Activated T-cell treated with anti-CD3 and anti-CD28 coated beads, Interleukin-2, amount 50 U/mL, for 72 hours (primary cell): ENCODE measurements at regions not wholly inside any gene's neighbourhood (a gene's known extent, or its start where the extent isn't known, plus 50 kb on each side); places are given as distances from the start of the nearest gene placed in this dataset.
"Not testable (repeated sequence)": the region's sequence is repeated elsewhere in the genome, so short reads cannot be mapped to it uniquely, and the experiment has no call there.

ENCODE experiments used
- ATAC-seq, 2 donors: fragments of 150-1000 bp; cut with Tn5 transposase; replicated peaks in 1 of 2; 2 replicates each; pipeline ENCODE4 v1.10.0; 2021; ENCODE audit warnings: moderate library complexity in 2 of 2, mild to moderate bottlenecking in 1 of 2
- DNase-seq, 2 donors: peaks; one replicate each; pipeline ENCODE4 v3.0.0; 2021 to 2022; ENCODE audit warnings: mixed read lengths in 1 of 2
- H3K27ac Mint-ChIP-seq: one replicate; pipeline ENCODE4 v1.8.0; 2022; ENCODE audit warnings: mild to moderate bottlenecking, moderate library complexity, mixed read lengths
- H3K27me3 Mint-ChIP-seq: one replicate; pipeline ENCODE4 v1.8.0; 2022; ENCODE audit warnings: low read depth, mixed read lengths
- H3K36me3 Mint-ChIP-seq, 2 donors: one replicate each; pipeline ENCODE4 v1.8.0; 2022; ENCODE audit warnings: mixed read lengths in 2 of 2, mild to moderate bottlenecking in 1 of 2; ENCODE audit not compliant: insufficient read depth in 2 of 2
- H3K4me1 Mint-ChIP-seq: one replicate; pipeline ENCODE4 v1.8.0; 2022; ENCODE audit warnings: low read depth, mixed read lengths
- H3K4me3 Mint-ChIP-seq, 2 donors: one replicate each; pipeline ENCODE4 v1.8.0; 2022; ENCODE audit warnings: mild to moderate bottlenecking in 2 of 2, mixed read lengths in 2 of 2, moderate library complexity in 2 of 2
- H3K9me3 Mint-ChIP-seq, 2 donors: one replicate each; pipeline ENCODE4 v1.8.0; 2022; ENCODE audit warnings: mixed read lengths in 2 of 2

DNA sequence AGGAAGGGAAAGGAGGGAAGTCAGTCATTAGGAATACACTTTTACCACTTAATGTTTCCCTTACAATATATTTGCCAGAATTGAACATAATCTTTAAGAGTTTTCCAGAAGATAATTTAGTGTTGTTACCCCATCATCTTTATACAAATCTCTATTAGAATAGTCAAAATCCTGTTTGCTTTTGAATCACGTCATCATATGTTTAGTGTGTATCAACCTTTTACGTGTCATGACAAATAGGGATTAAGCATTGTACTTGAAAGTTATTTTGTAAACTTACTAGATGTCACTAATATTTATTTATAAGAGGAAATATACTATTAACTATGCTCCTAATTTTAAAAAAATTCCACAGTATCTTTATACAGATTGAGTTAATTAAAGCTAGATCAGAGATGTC lies 1899.5 kb downstream of the MAT2B start:
- DNase-seq (no peak), ATAC-seq (no peak)
- Mint-ChIP-seq H3K27ac (no peak overlapping the region), H3K4me1 (no peaks in the 10 kb centered on the region), H3K4me3 (no peak overlapping the region), H3K27me3 (no peaks in the 10 kb centered on the region), H3K36me3 (no peaks in the 10 kb centered on the region), H3K9me3 (peaks cover 4 to 8% of the 10 kb centered on the region in 2 donors)

DNA sequence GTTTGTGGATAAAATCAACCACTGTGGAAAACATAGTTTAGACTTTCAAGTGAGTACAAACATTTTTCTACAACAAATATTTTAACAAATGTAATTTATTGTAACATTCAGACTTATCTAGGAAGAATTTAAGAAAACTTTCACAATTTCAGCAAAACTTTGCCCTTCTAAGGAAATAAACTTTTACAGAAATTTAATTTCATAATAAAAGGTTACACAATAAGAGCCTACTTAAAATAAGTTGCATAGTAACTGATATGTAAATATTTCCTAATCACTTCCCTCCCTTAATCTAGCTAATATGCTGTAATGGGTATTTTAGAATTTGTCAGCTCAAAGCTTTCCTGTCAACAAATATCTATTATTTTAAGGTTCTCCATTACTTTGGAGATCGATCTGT lies 1899.9 kb downstream of the MAT2B start:
- no peaks in the 10 kb centered on the region for H3K4me1 Mint-ChIP-seq
- H3K27me3 Mint-ChIP-seq, result no peaks in the 10 kb centered on the region
- no peak for DNase-seq
- no peak overlapping the region for H3K27ac Mint-ChIP-seq
- peaks cover 4 to 8% of the 10 kb centered on the region in 2 donors for H3K9me3 Mint-ChIP-seq
- H3K36me3 Mint-ChIP-seq, result no peaks in the 10 kb centered on the region
- ATAC-seq, result no peak
- no peak overlapping the region for H3K4me3 Mint-ChIP-seq

DNA sequence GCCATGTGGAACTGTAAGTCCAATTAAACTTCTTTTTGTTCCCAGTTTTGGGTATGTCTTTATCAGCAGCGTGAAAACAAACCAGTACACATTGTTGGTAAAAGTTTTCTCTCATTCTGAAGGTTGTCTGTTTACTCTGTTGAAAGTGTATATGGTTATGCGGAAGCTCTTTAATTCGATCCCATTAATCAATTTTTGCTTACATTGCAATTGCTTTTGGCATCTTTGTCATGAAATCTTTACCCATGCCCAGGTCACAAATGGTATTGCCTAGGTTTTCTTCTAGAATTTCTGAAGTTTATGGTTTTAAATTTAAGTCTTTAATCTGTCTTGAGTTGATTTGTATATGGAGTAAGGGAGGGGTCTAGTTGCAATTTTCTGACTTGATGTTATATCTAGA lies 1901.9 kb downstream of the MAT2B start:
- Mint-ChIP-seq H3K4me1 (no peaks in the 10 kb centered on the region), H3K36me3 (no peaks in the 10 kb centered on the region), H3K4me3 (no peak overlapping the region), H3K9me3 (peaks cover 4 to 9% of the 10 kb centered on the region in 2 donors), H3K27ac (no peak overlapping the region), H3K27me3 (no peaks in the 10 kb centered on the region)
- no peak for DNase-seq
- ATAC-seq, result no peak

DNA sequence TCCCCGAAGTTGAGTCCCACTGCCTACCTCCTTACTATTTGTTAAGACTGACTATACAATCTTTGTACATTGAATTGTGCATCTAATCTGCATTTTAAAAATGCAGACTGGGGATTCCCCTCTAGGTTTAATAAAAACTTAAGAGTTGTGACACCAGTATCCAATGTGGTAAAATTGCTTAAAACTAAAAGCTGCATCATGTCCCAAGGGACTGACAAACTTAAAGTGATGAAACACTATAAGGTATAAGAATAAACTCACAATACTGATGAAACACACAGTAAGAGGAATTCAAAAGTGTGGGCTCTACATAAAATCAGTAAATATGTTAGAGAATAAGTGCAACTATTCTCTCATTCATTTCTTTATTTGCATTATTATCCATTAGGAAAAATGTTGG lies 1905.1 kb downstream of the MAT2B start:
- Mint-ChIP-seq H3K4me3 (no peak overlapping the region), H3K27me3 (no peaks in the 10 kb centered on the region), H3K9me3 (peaks cover 8 to 11% of the 10 kb centered on the region in 2 donors), H3K36me3 (no peaks in the 10 kb centered on the region), H3K4me1 (no peaks in the 10 kb centered on the region), H3K27ac (no peak overlapping the region)
- DNase-seq, result no peak
- ATAC-seq, result no peak

GRCh38 chr5:165411532-165411931 lies 1906.1 kb downstream of the MAT2B start:
- H3K27ac Mint-ChIP-seq, ATAC-seq, H3K36me3 Mint-ChIP-seq, H3K27me3 Mint-ChIP-seq, H3K4me1 Mint-ChIP-seq, DNase-seq, H3K4me3 Mint-ChIP-seq: not testable (repeated sequence)
- peaks cover 8 to 12% of the 10 kb centered on the region in 2 donors for H3K9me3 Mint-ChIP-seq

DNA sequence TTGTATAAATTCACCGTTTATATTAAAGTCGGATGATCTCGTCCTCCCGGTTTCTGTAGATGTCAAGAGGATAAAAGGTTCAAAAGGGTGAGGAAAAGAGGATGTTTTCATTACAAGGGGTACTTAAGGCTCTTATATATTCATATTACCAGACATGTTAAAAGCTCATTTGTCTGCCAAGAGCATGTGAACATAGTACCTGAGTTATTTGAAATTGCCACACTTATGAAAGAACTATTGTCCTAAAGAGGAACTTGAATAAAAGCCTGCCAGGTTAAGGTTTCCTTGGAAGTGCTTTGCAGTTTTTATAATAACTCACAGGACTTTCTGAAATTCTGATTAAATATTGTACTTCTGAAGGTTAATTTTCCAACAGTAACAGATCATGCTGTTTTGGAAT lies 1915.1 kb downstream of the MAT2B start:
- DNase-seq (no peak), ATAC-seq (no peak)
- Mint-ChIP-seq H3K4me1 (no peaks in the 10 kb centered on the region), H3K27me3 (no peaks in the 10 kb centered on the region), H3K9me3 (peaks cover 4% of the 10 kb centered on the region in 2 donors), H3K36me3 (no peaks in the 10 kb centered on the region), H3K27ac (no peak overlapping the region), H3K4me3 (no peak overlapping the region)

GRCh38 chr5:165423697-165424299 lies 1918.4 kb downstream of the MAT2B start:
- H3K27me3 Mint-ChIP-seq, result no peaks in the 10 kb centered on the region
- DNase-seq (no peak), ATAC-seq (no peak)
- H3K4me1 Mint-ChIP-seq, result no peaks in the 10 kb centered on the region
- no peak overlapping the region for H3K4me3 Mint-ChIP-seq
- H3K27ac Mint-ChIP-seq, result no peak overlapping the region
- no peaks in the 10 kb centered on the region for H3K36me3 Mint-ChIP-seq
- H3K9me3 Mint-ChIP-seq, result peaks cover 2% of the 10 kb centered on the region in 2 donors

DNA sequence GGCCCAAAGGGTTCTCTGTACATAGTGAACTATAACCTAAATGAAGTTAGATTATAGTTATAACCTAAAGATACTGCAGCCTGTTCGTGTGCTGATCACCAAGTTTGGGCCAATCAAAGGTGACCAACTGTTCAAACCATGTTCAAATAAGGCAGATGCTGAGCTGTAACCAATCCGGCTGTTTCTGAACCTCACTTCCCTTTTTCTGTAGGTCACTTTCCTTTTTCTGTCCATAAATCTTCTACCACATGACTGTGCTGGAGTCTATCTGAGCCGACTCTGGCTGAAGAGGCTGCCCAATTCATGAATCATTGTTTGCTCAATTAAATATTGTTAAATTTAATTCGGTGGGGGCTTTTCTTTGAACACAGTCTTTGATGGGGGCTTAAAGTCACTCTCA lies 1920.2 kb downstream of the MAT2B start:
- H3K36me3 Mint-ChIP-seq, result no peaks in the 10 kb centered on the region
- H3K27ac Mint-ChIP-seq, result no peak overlapping the region
- no peaks in the 10 kb centered on the region for H3K4me1 Mint-ChIP-seq
- H3K4me3 Mint-ChIP-seq, result no peak overlapping the region
- H3K9me3 Mint-ChIP-seq, result peaks cover 2 to 4% of the 10 kb centered on the region in 2 donors
- H3K27me3 Mint-ChIP-seq, result no peaks in the 10 kb centered on the region
- DNase-seq (no peak), ATAC-seq (no peak)

- ATAC-seq (no peak), DNase-seq (no peak)
- Mint-ChIP-seq H3K27me3 (no peaks in the 10 kb centered on the region), H3K36me3 (no peaks in the 10 kb centered on the region), H3K4me1 (no peaks in the 10 kb centered on the region), H3K27ac (no peak overlapping the region), H3K4me3 (no peak overlapping the region), H3K9me3 (peaks cover 3 to 9% of the 10 kb centered on the region in 2 donors)
Observed at GRCh38 chr5:165448753-165449152, 1943.3 kb downstream of the MAT2B start.

- H3K27ac Mint-ChIP-seq, result no peak overlapping the region
- ATAC-seq, result no peak
- no peaks in the 10 kb centered on the region for H3K36me3 Mint-ChIP-seq
- no peak for DNase-seq
- H3K4me3 Mint-ChIP-seq, result no peak overlapping the region
- no peaks in the 10 kb centered on the region for H3K4me1 Mint-ChIP-seq
- no peaks in the 10 kb centered on the region for H3K9me3 Mint-ChIP-seq
- H3K27me3 Mint-ChIP-seq, result no peaks in the 10 kb centered on the region
Observed at GRCh38 chr5:165457859-165458481, 1952.6 kb downstream of the MAT2B start.

DNA sequence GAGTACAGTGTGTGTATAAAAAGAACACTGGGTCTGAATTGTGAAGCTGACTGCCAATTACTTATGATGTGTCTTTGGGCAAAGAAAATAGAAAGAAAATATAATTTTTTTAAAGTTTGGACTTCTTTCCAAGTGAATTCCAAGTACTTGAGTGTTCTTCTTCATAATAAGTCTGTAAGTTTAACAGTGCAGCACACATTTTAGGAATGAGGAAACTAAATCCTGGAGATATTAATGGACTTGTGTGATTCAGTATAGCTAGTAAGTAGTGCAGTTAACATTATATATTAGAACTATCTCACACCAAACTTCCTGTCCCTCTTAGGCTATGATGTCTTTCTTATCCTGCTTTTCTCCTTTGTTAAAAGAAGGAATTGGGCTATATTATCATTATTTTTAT lies 1953.8 kb downstream of the MAT2B start:
- Mint-ChIP-seq H3K36me3 (peaks cover 0 to 1% of the 10 kb centered on the region in 2 donors), H3K27me3 (no peaks in the 10 kb centered on the region), H3K4me3 (no peak overlapping the region), H3K4me1 (no peaks in the 10 kb centered on the region), H3K9me3 (peaks cover 1 to 2% of the 10 kb centered on the region in 2 donors), H3K27ac (no peak overlapping the region)
- no peak for ATAC-seq
- DNase-seq, result no peak

DNA sequence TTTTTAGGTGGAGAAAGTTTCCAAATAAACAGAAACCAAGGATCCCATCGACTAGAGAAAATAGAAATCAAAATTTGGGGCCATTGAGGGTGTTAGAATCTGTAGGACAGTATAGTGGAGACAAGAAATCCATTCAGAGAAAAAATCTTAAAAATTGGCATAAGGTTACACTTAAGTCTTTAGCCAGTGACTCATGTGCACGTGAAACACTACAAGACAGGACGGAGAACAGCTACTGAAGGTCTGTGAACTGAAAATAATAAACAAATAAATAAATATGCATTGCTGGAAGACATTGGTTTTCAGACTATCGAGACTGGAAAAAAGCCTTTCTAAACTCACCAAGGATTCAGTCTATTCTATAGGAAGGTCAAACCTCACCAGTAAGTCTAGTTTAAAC lies 1955.5 kb downstream of the MAT2B start:
- DNase-seq, result no peak
- Mint-ChIP-seq H3K27ac (no peak overlapping the region), H3K36me3 (peaks cover 0 to 1% of the 10 kb centered on the region in 2 donors), H3K9me3 (peaks cover 2 to 3% of the 10 kb centered on the region in 2 donors), H3K27me3 (no peaks in the 10 kb centered on the region), H3K4me1 (no peaks in the 10 kb centered on the region), H3K4me3 (no peak overlapping the region)
- ATAC-seq, result no peak

GRCh38 chr5:165477546-165477945 lies 1972.1 kb downstream of the MAT2B start:
- peaks cover 0 to 2% of the 10 kb centered on the region in 2 donors for H3K9me3 Mint-ChIP-seq

GRCh38 chr5:165495829-165496380 lies 1990.5 kb downstream of the MAT2B start:
- Mint-ChIP-seq H3K27ac (no peak overlapping the region), H3K9me3 (peaks cover 2 to 6% of the 10 kb centered on the region in 2 donors), H3K27me3 (no peaks in the 10 kb centered on the region), H3K4me3 (no peak overlapping the region), H3K4me1 (no peaks in the 10 kb centered on the region), H3K36me3 (no peaks in the 10 kb centered on the region)
- ATAC-seq, result no peak
- no peak for DNase-seq

More at GRCh38 chr5:165477546-165477945, 1972.1 kb downstream of the MAT2B start:
- Mint-ChIP-seq H3K27ac (no peak overlapping the region), H3K4me1 (no peaks in the 10 kb centered on the region), H3K27me3 (no peaks in the 10 kb centered on the region), H3K36me3 (no peaks in the 10 kb centered on the region), H3K4me3 (no peak overlapping the region)
- DNase-seq, result no peak
- ATAC-seq, result no peak
